GM18507 (cell line): ENCODE measurements at regions not wholly inside any gene's neighbourhood (a gene's known extent, or its start where the extent isn't known, plus 50 kb on each side); places are given as distances from the start of the nearest gene placed in this dataset.

Experiments
- DNase-seq: peaks from one replicate; pipeline ENCODE4 v3.0.0; 2011; ENCODE audit warnings: low read depth; ENCODE audit not compliant: insufficient read length; ENCODE audit errors: extremely low spot score
- FAIRE-seq: peaks from 2 replicates; lab custom pipeline; 2011; peaks lifted over from hg19 to GRCh38; lab: Jason Lieb, UNC

- FAIRE-seq (no peak), DNase-seq (no peak)
Measured at GRCh38 chr10:131842351-131843088, 58.3 kb upstream of the PPP2R2D start.

GRCh38 chr10:131843089-131843595 is 57.7 kb upstream of the PPP2R2D start:
- DNase-seq (no peak), FAIRE-seq (no peak)

- DNase-seq (no peak), FAIRE-seq (no peak)
Measured at GRCh38 chr10:131843881-131844284, 56.9 kb upstream of the PPP2R2D start.

GRCh38 chr10:131844529-131845084 is 56.2 kb upstream of the PPP2R2D start:
- FAIRE-seq: no peak

GRCh38 chr10:131845505-131846239 is 55.1 kb upstream of the PPP2R2D start:
- FAIRE-seq: no peak
- DNase-seq: no peak

More at GRCh38 chr10:131844529-131845084, 56.2 kb upstream of the PPP2R2D start:
- DNase-seq: no peak

- no peak for DNase-seq
Measured at GRCh38 chr10:131846240-131847101, 54.3 kb upstream of the PPP2R2D start.

GRCh38 chr10:131847241-131847783 is 53.5 kb upstream of the PPP2R2D start:
- no peak for FAIRE-seq
- DNase-seq: no peak

More at GRCh38 chr10:131846240-131847101, 54.3 kb upstream of the PPP2R2D start:
- FAIRE-seq: no peak

- no peak for FAIRE-seq
Measured at GRCh38 chr10:131848296-131848695, 52.5 kb upstream of the PPP2R2D start.

GRCh38 chr10:131848741-131849590 is 51.8 kb upstream of the PPP2R2D start:
- FAIRE-seq (no peak), DNase-seq (no peak)

More at GRCh38 chr10:131848296-131848695, 52.5 kb upstream of the PPP2R2D start:
- no peak for DNase-seq

GRCh38 chr10:131849591-131850382 is 51.0 kb upstream of the PPP2R2D start:
- FAIRE-seq: no peak
- DNase-seq: no peak

GRCh38 chr10:131850383-131850870 is 50.4 kb upstream of the PPP2R2D start:
- DNase-seq: no peak

More at GRCh38 chr10:131850383-131850870, 50.4 kb upstream of the PPP2R2D start:
- no peak for FAIRE-seq
